Neural crest cell (in vitro differentiated cells): ENCODE measurements at regions not wholly inside any gene's neighbourhood (a gene's known extent, or its start where the extent isn't known, plus 50 kb on each side); places are given as distances from the start of the nearest gene placed in this dataset.

Experiments used
- DNase-seq: peaks from one replicate; pipeline ENCODE4 v3.0.0; 2021; ENCODE audit warnings: low read depth, mixed read lengths, low spot score
- H3K27ac Mint-ChIP-seq: one replicate; pipeline ENCODE4 v1.8.0; 2021; ENCODE audit warnings: mild to moderate bottlenecking, mixed read lengths; ENCODE audit not compliant: unreplicated experiment
- H3K27me3 Mint-ChIP-seq: 2 replicates; pipeline ENCODE4 v1.8.0; 2021; ENCODE audit warnings: low read depth, mild to moderate bottlenecking, mixed read lengths
- H3K36me3 Mint-ChIP-seq: 2 replicates; pipeline ENCODE4 v1.8.0; 2021; ENCODE audit warnings: low read depth, mild to moderate bottlenecking, mixed read lengths
- H3K4me1 Mint-ChIP-seq: 2 replicates; pipeline ENCODE4 v1.8.0; 2021; ENCODE audit warnings: mixed read lengths
- H3K4me3 Mint-ChIP-seq: one replicate; pipeline ENCODE4 v1.8.0; 2021; ENCODE audit warnings: mild to moderate bottlenecking, mixed read lengths
- H3K9me3 Mint-ChIP-seq: 2 replicates; pipeline ENCODE4 v1.8.0; 2021; ENCODE audit warnings: mixed read lengths
- TF ChIP-seq, protein P1 (sequence below): fragments of 200-600 bp; sonication (generic); conservative IDR thresholded peaks from 2 replicates; pipeline ENCODE4 v1.5.0; 2021; ENCODE audit warnings: antibody characterized with exemption, mild to moderate bottlenecking

DNA sequence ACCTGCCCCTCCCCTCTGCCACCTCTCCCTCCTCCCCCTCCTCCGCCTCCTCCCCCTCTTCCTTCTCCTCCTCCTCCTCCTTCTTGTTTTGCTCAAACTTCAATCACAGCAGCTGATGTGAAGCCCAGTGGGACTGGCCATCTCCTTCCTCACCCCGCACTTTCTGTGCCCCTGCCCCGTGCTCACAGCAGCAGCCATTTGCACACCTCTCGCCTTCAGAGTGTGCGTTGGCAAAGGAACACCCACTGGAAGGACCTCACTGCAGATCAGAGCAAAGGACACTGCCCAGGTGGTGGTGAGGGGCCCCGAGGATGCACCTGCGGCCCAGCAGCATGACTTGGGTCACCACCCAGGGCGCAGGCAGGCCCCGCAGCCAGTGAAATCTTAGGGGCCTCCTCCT is 98.8 kb downstream of the SOX1 start:
- Mint-ChIP-seq H3K27me3 (no peaks in the 10 kb centered on the region), H3K4me1 (peaks cover 46% of the 10 kb centered on the region), H3K9me3 (no peaks in the 10 kb centered on the region), H3K4me3 (peak overlapping the region; percentile 29), H3K36me3 (no peaks in the 10 kb centered on the region), H3K27ac (no peak overlapping the region)
- TF ChIP-seq, protein P1, sequence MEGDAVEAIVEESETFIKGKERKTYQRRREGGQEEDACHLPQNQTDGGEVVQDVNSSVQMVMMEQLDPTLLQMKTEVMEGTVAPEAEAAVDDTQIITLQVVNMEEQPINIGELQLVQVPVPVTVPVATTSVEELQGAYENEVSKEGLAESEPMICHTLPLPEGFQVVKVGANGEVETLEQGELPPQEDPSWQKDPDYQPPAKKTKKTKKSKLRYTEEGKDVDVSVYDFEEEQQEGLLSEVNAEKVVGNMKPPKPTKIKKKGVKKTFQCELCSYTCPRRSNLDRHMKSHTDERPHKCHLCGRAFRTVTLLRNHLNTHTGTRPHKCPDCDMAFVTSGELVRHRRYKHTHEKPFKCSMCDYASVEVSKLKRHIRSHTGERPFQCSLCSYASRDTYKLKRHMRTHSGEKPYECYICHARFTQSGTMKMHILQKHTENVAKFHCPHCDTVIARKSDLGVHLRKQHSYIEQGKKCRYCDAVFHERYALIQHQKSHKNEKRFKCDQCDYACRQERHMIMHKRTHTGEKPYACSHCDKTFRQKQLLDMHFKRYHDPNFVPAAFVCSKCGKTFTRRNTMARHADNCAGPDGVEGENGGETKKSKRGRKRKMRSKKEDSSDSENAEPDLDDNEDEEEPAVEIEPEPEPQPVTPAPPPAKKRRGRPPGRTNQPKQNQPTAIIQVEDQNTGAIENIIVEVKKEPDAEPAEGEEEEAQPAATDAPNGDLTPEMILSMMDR, result no peak
- DNase-seq, result no peak

DNA sequence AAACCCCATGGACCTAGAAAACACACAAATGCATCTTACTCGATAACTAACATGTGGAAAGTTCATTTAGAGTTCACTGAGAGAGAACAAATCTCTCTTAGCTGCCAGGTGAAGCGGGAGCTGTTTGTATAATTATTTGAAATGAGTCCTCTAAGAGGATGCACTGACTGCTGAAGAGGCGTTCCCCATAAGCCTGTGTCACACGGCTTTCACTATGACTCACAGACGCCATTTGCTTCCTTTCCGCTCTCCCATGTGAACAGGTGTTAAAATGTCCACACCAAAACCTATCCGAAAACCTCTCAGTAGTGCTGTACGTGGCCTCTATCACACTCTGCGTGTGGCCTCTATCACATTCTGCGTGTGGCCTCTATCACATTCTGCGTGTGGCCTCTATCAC is 101.8 kb downstream of the SOX1 start:
- Mint-ChIP-seq H3K4me3 (no peak overlapping the region), H3K27me3 (no peaks in the 10 kb centered on the region), H3K9me3 (peaks cover 2% of the 10 kb centered on the region), H3K36me3 (peaks cover under 1% of the 10 kb centered on the region), H3K4me1 (peaks cover 32% of the 10 kb centered on the region), H3K27ac (no peak overlapping the region)
- TF ChIP-seq, protein P1, result no peak
- DNase-seq, result no peak

DNA sequence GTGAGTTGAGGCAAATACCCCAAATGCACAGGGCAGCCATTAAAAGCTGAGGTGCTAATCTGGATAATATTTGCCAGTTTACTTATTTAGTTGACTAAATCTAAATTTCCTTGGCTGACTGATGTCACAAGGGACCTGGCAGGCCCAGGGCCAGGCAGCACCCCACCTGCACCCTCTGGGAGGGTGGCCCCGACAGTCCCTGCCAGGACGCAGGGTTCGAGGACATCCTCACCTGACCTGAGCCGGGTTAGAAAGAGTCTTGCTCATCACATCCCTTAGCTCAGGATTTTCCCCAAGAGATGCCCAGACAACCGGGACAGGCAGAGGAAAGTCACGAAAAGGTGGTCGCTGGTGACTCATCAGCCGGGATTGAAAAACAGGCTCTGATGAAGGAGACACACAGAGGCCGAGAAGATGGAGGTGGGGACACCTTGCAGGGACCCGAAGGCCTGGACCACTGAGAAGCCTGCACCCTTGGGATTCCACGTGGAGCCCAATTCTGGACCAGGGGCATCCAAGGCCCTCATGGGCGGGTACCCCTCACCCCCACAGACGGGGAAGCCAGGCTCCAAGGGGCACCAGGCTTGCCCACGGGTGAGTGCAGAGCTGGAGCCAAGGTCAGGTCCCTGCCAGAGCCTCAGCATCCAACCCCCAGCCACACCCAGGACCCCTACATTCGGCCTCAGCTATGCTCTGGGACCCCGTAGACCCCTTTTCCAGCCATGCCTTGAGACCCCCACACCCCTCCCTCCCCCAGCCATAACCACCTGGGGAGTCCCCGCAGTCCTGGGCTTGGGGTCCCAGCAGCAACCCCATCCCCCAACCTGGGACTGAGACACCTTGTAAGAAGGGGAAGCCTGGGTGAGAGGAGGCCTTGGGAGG is 103.2 kb downstream of the SOX1 start:
- Mint-ChIP-seq H3K36me3 (peaks cover 6% of the 10 kb centered on the region), H3K27me3 (no peaks in the 10 kb centered on the region), H3K4me1 (peaks cover 32% of the 10 kb centered on the region), H3K27ac (no peak overlapping the region), H3K4me3 (no peak overlapping the region), H3K9me3 (peaks cover 8% of the 10 kb centered on the region)
- TF ChIP-seq, protein P1, result no peak
- no peak for DNase-seq

DNA sequence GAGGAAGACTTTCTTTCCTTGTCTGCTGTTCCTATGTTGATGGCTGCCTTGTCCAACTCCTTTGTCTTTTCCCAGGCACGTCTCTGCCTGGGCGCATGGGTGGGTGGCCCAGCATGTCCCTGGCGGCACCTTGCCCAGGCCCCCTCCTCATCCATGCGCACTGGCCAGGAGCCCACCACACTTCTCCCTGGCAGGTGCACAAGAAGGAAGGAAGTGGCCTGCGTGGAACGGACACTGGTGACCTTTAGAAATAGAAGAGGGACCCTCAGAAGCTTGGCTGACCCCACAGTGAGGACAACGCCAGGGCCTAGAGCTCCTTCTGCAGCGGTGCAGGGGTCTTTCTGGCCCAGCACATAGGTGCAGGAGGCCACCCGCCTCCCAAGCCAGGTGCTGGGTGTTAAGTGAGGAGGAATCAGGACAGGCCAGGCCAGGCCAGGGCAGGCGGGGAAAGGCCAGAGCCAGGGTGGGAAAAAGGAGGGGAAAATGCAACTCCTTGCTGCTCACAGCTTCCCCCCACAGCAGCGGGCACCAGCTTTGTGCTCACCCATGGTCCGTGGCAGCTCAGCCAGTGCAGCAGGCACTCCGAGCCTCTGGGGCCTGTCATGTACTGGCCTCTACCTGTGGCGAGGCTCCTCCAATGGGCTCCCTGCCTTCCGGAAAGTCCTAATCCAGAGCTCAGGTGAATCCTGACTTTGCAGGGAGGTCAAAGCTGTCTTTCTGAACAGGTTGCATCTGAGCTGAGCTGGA is 104.0 kb downstream of the SOX1 start:
- Mint-ChIP-seq H3K27ac (no peak overlapping the region), H3K36me3 (peaks cover 6% of the 10 kb centered on the region), H3K4me1 (peaks cover 28% of the 10 kb centered on the region), H3K9me3 (peaks cover 8% of the 10 kb centered on the region), H3K27me3 (no peaks in the 10 kb centered on the region), H3K4me3 (no peak overlapping the region)
- DNase-seq, result no peak
- TF ChIP-seq, protein P1, result no peak

DNA sequence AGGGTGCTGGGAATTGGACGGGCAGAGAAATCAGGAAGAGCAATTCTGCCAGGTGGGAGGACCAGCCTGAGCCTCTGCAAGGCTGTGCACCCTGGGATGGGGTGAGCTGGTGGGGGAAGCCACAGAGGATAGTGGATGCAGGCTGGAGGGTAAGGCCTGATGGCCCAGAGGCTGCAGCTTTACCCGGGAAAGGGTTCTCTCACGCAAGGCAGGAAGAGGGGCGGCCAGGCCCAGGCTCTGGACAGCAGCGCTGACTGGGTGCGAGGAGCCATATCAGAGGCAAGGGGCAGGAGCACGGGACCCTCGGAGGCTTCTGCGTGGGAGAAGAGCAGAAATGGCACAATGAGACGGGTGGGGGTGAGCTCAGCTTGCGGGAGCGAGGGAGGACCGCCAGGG is 104.6 kb downstream of the SOX1 start:
- no peak overlapping the region for H3K4me3 Mint-ChIP-seq
- no peak for DNase-seq
- H3K36me3 Mint-ChIP-seq, result peaks cover 6% of the 10 kb centered on the region
- peaks cover 26% of the 10 kb centered on the region for H3K4me1 Mint-ChIP-seq
- TF ChIP-seq, protein P1, result no peak
- peaks cover 8% of the 10 kb centered on the region for H3K9me3 Mint-ChIP-seq
- H3K27ac Mint-ChIP-seq, result no peak overlapping the region
- no peaks in the 10 kb centered on the region for H3K27me3 Mint-ChIP-seq
